SU-DHL-6 (cell line): ENCODE measurements at regions not wholly inside any gene's neighbourhood (a gene's known extent, or its start where the extent isn't known, plus 50 kb on each side); places are given as distances from the start of the nearest gene placed in this dataset.
"Not testable (repeated sequence)": the region's sequence is repeated elsewhere in the genome, so short reads cannot be mapped to it uniquely, and the experiment has no call there.

Experiments used
- CTCF ChIP-seq: fragments of 200-600 bp; sonication (generic); IDR thresholded peaks from one replicate; pipeline ENCODE4 v1.5.1; 2017; ENCODE audit warnings: antibody characterized with exemption, mild to moderate bottlenecking, low read length, moderate library complexity; ENCODE audit not compliant: insufficient read depth, poor library complexity, severe bottlenecking
- EZH2phosphoT487 ChIP-seq: fragments of 200-600 bp; sonication (generic), shearing (Covaris generic); conservative IDR thresholded peaks from 2 replicates; pipeline ENCODE4 v1.6.1; 2018; ENCODE audit warnings: mild to moderate bottlenecking, antibody characterized with exemption, low read length, moderate library complexity, mixed read lengths

DNA sequence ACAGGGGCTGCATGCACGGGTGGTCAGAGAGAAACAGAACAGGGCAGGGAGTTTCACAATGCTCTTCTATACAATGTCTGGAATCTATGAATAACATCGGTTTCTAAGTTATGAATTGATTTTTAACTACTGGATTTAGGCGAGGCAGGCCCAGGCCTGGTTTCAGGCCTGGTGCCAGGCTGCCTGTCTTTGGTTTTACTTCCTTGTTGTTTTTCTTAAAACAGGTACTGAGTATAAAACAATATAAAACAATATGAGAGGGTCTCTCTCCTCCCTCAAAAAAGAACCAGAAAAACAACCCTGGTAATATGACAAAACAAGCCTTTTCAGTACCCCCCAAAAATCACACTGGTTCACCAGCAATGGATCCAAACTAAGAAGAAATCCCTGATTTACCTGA lies 196.1 kb upstream of the ANXA10 start:
- not testable (repeated sequence) for TF ChIP-seq CTCF, EZH2phosphoT487
